ENCODE measurements at regions not wholly inside any gene's neighbourhood (a gene's known extent, or its start where the extent isn't known, plus 50 kb on each side); places are given as distances from the start of the nearest gene placed in this dataset.

DNA sequence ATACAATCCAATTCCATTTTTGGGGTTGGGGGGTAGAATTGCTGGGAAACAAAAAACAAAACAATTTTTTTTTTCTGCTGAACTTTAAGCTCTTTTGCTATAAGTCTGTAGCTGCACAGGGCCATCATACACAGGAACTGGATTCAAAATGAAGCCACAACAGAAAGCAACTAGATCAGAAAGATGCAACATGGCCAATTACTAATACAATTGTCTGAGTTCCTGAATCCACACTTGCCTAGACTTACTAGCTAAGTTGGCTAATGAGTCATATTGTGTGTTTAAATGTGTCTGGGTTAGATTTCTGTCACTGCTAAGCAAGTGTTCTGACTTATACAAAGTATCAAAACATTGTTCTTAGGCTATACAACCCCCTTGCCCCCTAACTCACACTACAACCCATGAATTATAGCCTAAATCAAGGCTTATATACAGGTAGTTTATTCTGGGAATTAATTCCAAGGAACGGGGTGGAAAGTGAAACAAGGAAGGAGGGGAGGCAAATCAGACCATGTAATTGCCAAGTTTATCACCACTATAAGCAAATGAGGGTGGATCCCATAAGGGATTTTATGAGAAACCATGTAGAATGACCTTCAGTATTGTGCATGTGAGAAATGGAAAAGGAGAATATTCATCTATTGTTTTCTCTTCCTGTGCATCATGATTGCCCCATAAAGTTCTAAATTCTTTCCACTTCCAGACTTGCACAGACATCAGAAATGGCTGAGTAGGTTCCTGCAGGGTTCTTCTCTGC is 337.9 kb upstream of the SORCS1 start:
- Histone ChIP-seq H3K27me3 (no peaks in the 10 kb centered on the region), H3K4me3 (no peak overlapping the region), H3K36me3 (no peaks in the 10 kb centered on the region), H3K9me3 (peaks cover 0 to 7% (median 3%) of the 10 kb centered on the region in 4 donors), H3K4me1 (no peaks in the 10 kb centered on the region), H3K27ac (no peak overlapping the region)
- no peak for DNase-seq
- TF ChIP-seq, protein P1, sequence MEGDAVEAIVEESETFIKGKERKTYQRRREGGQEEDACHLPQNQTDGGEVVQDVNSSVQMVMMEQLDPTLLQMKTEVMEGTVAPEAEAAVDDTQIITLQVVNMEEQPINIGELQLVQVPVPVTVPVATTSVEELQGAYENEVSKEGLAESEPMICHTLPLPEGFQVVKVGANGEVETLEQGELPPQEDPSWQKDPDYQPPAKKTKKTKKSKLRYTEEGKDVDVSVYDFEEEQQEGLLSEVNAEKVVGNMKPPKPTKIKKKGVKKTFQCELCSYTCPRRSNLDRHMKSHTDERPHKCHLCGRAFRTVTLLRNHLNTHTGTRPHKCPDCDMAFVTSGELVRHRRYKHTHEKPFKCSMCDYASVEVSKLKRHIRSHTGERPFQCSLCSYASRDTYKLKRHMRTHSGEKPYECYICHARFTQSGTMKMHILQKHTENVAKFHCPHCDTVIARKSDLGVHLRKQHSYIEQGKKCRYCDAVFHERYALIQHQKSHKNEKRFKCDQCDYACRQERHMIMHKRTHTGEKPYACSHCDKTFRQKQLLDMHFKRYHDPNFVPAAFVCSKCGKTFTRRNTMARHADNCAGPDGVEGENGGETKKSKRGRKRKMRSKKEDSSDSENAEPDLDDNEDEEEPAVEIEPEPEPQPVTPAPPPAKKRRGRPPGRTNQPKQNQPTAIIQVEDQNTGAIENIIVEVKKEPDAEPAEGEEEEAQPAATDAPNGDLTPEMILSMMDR (IDR thresholded peaks at IDR 0.05), result no peak
- TF ChIP-seq POLR2AphosphoS5 (IDR thresholded peaks at IDR 0.05), result no peak
- TF ChIP-seq EP300 (IDR thresholded peaks at IDR 0.05), result no peak
- TF ChIP-seq POLR2A (IDR thresholded peaks at IDR 0.05), result no peak
- WGBS, 2 donors, result 70 to 73% methylated on average over 1 of the region's 1 CpG
- no peak for ATAC-seq (ENCODE audit: low FRiP score in 2 of 2)

DNA sequence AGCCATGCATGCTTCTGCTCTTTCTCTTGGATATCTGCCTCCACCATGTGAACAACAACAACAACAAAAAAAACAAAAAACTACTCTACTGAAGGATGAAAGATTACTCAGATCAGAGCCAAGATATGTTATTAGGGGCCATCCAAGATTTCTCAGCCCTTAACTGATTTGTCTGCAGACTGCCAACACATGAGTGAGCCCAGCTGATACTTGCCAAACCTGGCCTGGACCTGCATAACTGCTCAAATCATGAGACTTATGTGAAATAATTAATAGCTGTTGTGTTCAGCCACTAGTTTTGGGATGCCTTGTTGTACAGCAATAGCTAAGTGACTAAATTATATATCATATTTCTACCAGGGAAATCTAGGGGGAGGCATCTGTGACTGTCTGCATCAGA is 334.5 kb upstream of the SORCS1 start:
- TF ChIP-seq POLR2AphosphoS5 (IDR thresholded peaks at IDR 0.05) (no peak), POLR2A (IDR thresholded peaks at IDR 0.05) (no peak), EP300 (IDR thresholded peaks at IDR 0.05) (no peak)
- TF ChIP-seq, protein P1 (IDR thresholded peaks at IDR 0.05), result no peak
- Histone ChIP-seq H3K27ac (no peak overlapping the region), H3K36me3 (no peaks in the 10 kb centered on the region), H3K4me1 (no peaks in the 10 kb centered on the region), H3K4me3 (no peak overlapping the region), H3K27me3 (no peaks in the 10 kb centered on the region), H3K9me3 (peaks cover 0 to 5% (median 2%) of the 10 kb centered on the region in 4 donors)
- DNase-seq (no peak), ATAC-seq (ENCODE audit: low FRiP score in 2 of 2) (no peak)

DNA sequence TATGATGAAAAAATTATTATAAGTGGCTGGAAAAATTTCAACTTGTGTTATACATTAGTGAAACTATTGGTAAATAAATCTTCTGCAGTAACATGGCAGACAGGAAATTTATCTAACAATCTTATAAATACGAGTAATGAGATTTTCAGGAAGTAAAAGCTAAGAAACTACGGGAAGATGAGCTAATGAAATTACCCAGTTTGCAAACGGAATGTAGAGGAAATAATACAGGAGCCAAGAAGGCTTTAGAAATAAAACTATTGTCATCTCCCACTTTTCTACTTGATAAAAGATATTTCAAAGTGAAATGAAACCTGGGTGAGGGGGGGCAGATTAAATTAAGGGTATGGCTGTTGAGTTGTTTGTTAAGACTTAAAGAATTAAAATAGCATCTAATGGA is 332.5 kb upstream of the SORCS1 start:
- no peak for ATAC-seq (ENCODE audit: low FRiP score in 2 of 2)
- H3K4me1 ChIP-seq, result no peaks in the 10 kb centered on the region
- H3K9me3 ChIP-seq, result no peaks in the 10 kb centered on the region
- 46 to 62% methylated on average over 3 of the region's 3 CpGs for WGBS, 2 donors
- TF ChIP-seq POLR2A (IDR thresholded peaks at IDR 0.05) (no peak), POLR2AphosphoS5 (IDR thresholded peaks at IDR 0.05) (no peak), EP300 (IDR thresholded peaks at IDR 0.05) (no peak)
- TF ChIP-seq, protein P1 (IDR thresholded peaks at IDR 0.05), result no peak
- no peaks in the 10 kb centered on the region for H3K36me3 ChIP-seq
- H3K27me3 ChIP-seq, result no peaks in the 10 kb centered on the region
- no peak for DNase-seq
- no peak overlapping the region for H3K4me3 ChIP-seq
- no peak overlapping the region for H3K27ac ChIP-seq

DNA sequence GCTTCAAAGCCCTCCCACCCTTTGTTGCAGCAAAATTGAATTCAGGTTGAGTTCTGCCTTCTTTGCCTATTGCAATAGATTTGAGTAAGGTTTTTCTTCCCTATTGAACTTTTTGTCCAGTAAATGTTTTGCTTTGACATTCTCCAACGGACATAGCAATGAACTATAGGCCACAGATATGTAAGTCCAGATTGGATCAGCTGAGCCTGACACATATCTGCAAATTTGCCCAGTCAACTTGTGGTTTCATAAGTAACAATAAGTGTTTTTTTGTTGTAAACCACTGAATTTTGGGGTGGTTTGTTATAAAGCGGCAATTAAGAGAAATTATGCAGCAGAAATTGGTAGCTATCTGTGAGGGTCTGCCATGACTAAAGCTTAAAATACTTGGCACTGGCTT is 332.1 kb upstream of the SORCS1 start:
- Histone ChIP-seq H3K4me1 (no peaks in the 10 kb centered on the region), H3K27ac (no peak overlapping the region), H3K9me3 (no peaks in the 10 kb centered on the region), H3K27me3 (no peaks in the 10 kb centered on the region), H3K4me3 (no peak overlapping the region), H3K36me3 (no peaks in the 10 kb centered on the region)
- ATAC-seq (ENCODE audit: low FRiP score in 2 of 2) (no peak), DNase-seq (no peak)
- WGBS, 2 donors, result 35 to 65% methylated on average over 2 of the region's 2 CpGs
- TF ChIP-seq EP300 (IDR thresholded peaks at IDR 0.05) (no peak), POLR2A (IDR thresholded peaks at IDR 0.05) (no peak), POLR2AphosphoS5 (IDR thresholded peaks at IDR 0.05) (no peak)
- TF ChIP-seq, protein P1 (IDR thresholded peaks at IDR 0.05), result no peak

DNA sequence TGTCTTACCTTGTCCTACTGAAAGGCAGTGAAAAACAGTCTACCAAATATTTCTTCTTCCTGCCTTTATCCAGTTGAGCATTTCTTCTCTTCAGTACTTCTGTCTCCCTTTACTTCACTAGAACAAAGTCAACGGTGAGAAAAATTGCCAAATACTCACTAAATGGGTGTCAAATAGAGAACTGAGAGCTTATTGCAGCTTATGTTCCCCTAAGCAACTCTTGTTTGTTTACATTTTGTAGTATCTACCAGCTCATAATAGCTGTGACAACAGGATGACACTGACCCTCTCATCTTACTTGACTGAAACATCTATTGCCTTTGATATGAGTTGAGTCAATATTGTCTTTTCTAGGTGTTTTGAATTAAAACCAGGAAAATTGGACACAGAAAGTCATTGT is 327.9 kb upstream of the SORCS1 start:
- no peaks in the 10 kb centered on the region for H3K27me3 ChIP-seq
- TF ChIP-seq POLR2A (IDR thresholded peaks at IDR 0.05) (no peak), POLR2AphosphoS5 (IDR thresholded peaks at IDR 0.05) (no peak), EP300 (IDR thresholded peaks at IDR 0.05) (no peak)
- TF ChIP-seq, protein P1 (IDR thresholded peaks at IDR 0.05), result no peak
- no peak overlapping the region for H3K4me3 ChIP-seq
- DNase-seq, result no peak
- no peak overlapping the region for H3K27ac ChIP-seq
- no peaks in the 10 kb centered on the region for H3K36me3 ChIP-seq
- ATAC-seq (ENCODE audit: low FRiP score in 2 of 2), result no peak
- H3K4me1 ChIP-seq, result no peaks in the 10 kb centered on the region
- no peaks in the 10 kb centered on the region for H3K9me3 ChIP-seq
- 50 to 57% methylated on average over 1 of the region's 1 CpG for WGBS, 2 donors

Measured in upper lobe of left lung (tissue), 6 donors.